ENCODE measurements at regions not wholly inside any gene's neighbourhood (a gene's known extent, or its start where the extent isn't known, plus 50 kb on each side); places are given as distances from the start of the nearest gene placed in this dataset.

DNA sequence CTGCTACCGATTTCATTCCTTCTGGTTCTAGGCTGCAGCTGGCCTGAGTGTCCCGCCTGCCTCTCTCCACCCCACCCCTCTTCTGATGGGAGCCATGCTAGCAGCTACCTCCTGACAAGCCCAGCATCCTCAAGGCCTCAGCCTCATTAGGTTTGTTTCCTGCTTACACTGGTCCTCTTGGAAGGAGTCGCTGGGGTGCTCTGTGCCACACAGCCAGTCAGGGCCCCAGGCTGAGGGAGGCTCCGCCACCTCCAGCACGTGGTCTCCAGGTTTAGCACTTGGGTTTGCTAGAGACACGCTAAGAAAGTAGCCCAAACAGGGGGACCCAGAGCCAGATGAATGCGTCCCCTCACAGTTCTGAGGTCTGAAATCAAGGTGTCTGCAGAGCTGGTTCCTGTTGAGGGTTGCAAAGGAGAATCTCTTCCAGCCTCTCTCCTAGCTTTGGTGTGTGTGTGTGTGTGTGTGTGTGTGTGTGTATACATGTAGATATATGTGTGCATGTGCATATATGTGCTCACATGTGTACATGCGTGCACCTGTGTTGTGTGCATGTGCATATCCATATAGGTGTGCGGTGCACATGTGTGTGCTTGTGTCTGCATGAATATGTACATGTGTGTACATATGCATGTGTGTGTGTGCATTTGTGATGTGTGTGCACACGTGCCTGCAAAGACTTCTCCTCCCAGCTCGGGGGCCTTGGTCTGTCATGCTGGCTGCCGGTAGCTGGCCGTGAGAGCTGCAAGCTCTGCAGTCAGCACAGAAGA is 301.1 kb upstream of the AJAP1 start:
- ATAC-seq: no peak
- Histone ChIP-seq H3K36me3 (no peaks in the 10 kb centered on the region), H3K4me1 (no peaks in the 10 kb centered on the region), H3K9me3 (no peaks in the 10 kb centered on the region), H3K27ac (no peak overlapping the region), H3K27me3 (peaks cover 45% of the 10 kb centered on the region), H3K4me3 (no peak overlapping the region)
- TF ChIP-seq POLR2A (IDR thresholded peaks at IDR 0.05) (no peak), EP300 (IDR thresholded peaks at IDR 0.05) (no peak), POLR2AphosphoS5 (IDR thresholded peaks at IDR 0.05) (no peak)
- TF ChIP-seq, protein P1, sequence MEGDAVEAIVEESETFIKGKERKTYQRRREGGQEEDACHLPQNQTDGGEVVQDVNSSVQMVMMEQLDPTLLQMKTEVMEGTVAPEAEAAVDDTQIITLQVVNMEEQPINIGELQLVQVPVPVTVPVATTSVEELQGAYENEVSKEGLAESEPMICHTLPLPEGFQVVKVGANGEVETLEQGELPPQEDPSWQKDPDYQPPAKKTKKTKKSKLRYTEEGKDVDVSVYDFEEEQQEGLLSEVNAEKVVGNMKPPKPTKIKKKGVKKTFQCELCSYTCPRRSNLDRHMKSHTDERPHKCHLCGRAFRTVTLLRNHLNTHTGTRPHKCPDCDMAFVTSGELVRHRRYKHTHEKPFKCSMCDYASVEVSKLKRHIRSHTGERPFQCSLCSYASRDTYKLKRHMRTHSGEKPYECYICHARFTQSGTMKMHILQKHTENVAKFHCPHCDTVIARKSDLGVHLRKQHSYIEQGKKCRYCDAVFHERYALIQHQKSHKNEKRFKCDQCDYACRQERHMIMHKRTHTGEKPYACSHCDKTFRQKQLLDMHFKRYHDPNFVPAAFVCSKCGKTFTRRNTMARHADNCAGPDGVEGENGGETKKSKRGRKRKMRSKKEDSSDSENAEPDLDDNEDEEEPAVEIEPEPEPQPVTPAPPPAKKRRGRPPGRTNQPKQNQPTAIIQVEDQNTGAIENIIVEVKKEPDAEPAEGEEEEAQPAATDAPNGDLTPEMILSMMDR (IDR thresholded peaks at IDR 0.05): no peak
- WGBS, 2 donors (ENCODE audit: low coverage in 1 of 2): 25 to 100% methylated on average over 1 to 3 of the region's 13 CpGs

DNA sequence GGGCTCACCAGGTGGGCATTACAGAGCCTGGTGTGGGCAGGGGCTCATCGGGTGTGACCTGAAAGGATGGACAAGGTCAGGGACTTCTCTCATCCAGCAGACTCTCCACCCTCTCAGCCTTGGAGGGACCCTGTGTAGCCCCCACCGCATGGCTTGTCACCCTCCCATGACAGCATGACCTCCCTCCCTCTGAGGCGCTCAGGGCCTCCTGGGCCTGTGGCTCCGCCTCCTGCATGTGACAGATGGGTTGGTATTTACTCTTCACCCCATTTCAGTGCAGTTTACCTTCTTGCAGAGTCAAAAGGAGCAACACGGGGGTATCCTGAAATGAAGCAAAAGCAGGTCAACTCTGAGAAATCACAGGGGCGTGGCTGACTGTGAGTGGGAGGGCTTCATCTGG is 298.6 kb upstream of the AJAP1 start:
- ATAC-seq: no peak
- H3K27me3 ChIP-seq: peaks cover 66% of the 10 kb centered on the region
- TF ChIP-seq POLR2A (IDR thresholded peaks at IDR 0.05) (no peak), POLR2AphosphoS5 (IDR thresholded peaks at IDR 0.05) (no peak), EP300 (IDR thresholded peaks at IDR 0.05) (no peak)
- TF ChIP-seq, protein P1 (IDR thresholded peaks at IDR 0.05): no peak
- H3K36me3 ChIP-seq: no peaks in the 10 kb centered on the region
- H3K4me3 ChIP-seq: no peak overlapping the region
- H3K27ac ChIP-seq: no peak overlapping the region
- no peaks in the 10 kb centered on the region for H3K9me3 ChIP-seq
- WGBS, 2 donors (ENCODE audit: low coverage in 1 of 2): 43% methylated on average over 3 of the region's 6 CpGs; no CpG with 5 or more reads in 1 of the 2 donors
- H3K4me1 ChIP-seq: no peaks in the 10 kb centered on the region

DNA sequence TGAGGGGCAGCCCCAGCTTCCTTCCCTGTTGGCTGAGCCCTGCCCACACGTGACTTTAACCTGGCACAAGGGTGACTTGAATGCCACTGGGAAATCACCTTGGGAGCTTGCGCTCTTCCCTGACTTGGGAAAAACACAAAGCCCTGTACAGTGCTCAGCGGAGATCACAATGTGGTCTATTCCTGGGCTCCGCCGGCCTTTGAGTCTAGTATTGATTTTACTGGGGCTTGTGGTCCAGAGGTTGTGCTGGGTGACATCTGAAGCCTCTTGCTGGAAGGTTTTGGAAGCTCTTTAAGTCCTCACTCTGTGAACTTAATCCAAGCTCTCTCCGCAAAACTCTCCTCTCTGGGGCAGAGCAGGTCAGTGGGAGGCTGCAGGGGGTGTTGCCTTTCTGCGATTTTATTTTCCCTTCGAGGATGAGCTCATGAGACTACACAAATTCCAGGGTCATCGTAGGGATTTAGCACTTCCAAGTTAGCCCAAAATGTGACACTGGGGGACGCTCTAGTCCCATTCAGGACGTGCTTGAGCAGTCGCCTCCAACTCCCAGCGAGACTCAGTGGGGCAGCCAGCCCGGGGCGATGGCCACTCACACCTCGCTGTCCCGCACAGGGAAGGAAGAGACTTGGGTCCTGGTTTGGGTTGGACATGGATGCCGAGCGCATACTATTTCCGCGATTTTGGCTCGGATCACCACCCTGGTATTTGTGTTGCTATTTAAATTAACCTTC is 291.9 kb upstream of the AJAP1 start:
- no peak overlapping the region for H3K27ac ChIP-seq
- no peak for ATAC-seq
- H3K9me3 ChIP-seq: peaks cover 0 to 8% (median 0%) of the 10 kb centered on the region in 3 donors
- WGBS, 2 donors (ENCODE audit: low coverage in 1 of 2): 69 to 76% methylated on average over 5 to 15 of the region's 22 CpGs
- H3K27me3 ChIP-seq: peaks cover 59% of the 10 kb centered on the region
- TF ChIP-seq POLR2AphosphoS5 (IDR thresholded peaks at IDR 0.05) (no peak), EP300 (IDR thresholded peaks at IDR 0.05) (no peak), POLR2A (IDR thresholded peaks at IDR 0.05) (no peak)
- TF ChIP-seq, protein P1 (IDR thresholded peaks at IDR 0.05): no peak
- H3K4me1 ChIP-seq: no peaks in the 10 kb centered on the region
- H3K4me3 ChIP-seq: no peak overlapping the region
- no peaks in the 10 kb centered on the region for H3K36me3 ChIP-seq

DNA sequence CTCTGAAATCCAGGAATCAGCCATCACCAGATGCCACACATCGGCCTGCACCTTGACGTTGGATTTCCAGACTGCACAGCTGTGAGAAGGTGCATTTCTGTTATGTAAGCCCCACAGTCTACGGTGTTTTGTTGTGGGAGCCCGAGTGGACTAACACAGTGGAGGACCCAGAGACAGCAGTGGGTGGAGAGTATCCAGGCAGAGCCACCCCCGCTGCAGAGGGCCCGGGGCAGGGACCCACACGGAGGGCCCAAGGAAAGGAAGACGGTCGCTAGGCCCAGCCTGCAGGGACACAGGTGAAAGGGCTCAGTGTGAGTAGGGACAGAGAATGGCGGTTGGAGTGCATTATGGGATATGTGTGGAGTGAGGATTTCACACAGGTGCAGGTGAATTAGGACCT is 288.3 kb upstream of the AJAP1 start:
- no peak overlapping the region for H3K4me3 ChIP-seq
- peaks cover 0 to 8% (median 0%) of the 10 kb centered on the region in 3 donors for H3K9me3 ChIP-seq
- H3K27me3 ChIP-seq: peaks cover 27% of the 10 kb centered on the region
- H3K36me3 ChIP-seq: no peaks in the 10 kb centered on the region
- no peak overlapping the region for H3K27ac ChIP-seq
- 79 to 100% methylated on average over 1 to 5 of the region's 10 CpGs for WGBS, 2 donors (ENCODE audit: low coverage in 1 of 2)
- H3K4me1 ChIP-seq: no peaks in the 10 kb centered on the region
- no peak for TF ChIP-seq POLR2A (IDR thresholded peaks at IDR 0.05)
- TF ChIP-seq EP300 (IDR thresholded peaks at IDR 0.05): no peak
- TF ChIP-seq, protein P1 (IDR thresholded peaks at IDR 0.05): no peak
- TF ChIP-seq POLR2AphosphoS5 (IDR thresholded peaks at IDR 0.05): no peak
- ATAC-seq: no peak
